ENCODE measurements at regions not wholly inside any gene's neighbourhood (a gene's known extent, or its start where the extent isn't known, plus 50 kb on each side); places are given as distances from the start of the nearest gene placed in this dataset.

DNA sequence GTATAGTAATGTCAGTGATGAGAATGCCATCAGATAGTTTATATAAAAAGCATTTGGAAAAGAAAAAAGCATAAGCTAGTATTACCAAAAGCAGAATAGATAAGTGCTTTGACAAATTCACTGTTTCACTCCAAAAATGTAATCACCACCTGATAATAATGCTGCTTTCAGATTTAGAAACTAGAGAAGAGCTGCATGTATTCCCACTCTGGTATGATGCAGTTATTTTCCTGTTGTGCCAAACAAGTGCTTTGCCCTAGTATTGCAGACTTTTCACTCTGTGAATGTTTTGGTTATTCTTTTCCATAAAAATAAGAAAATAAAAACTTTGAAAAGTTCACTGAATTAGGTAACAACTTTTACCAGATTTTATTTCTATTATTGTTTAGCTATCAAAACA lies 267.7 kb upstream of the TET2 start:
- no peak for TF ChIP-seq EZH2 (IDR thresholded peaks at IDR 0.05; ENCODE audit: borderline replicate concordance, low read depth, low read length, poor library complexity, severe bottlenecking)
- no peak for TF ChIP-seq CTCF (conservative IDR thresholded peaks at IDR 0.05; ENCODE audit: low read depth, low read length)
